ENCODE measurements at regions not wholly inside any gene's neighbourhood (a gene's known extent, or its start where the extent isn't known, plus 50 kb on each side); places are given as distances from the start of the nearest gene placed in this dataset.

DNA sequence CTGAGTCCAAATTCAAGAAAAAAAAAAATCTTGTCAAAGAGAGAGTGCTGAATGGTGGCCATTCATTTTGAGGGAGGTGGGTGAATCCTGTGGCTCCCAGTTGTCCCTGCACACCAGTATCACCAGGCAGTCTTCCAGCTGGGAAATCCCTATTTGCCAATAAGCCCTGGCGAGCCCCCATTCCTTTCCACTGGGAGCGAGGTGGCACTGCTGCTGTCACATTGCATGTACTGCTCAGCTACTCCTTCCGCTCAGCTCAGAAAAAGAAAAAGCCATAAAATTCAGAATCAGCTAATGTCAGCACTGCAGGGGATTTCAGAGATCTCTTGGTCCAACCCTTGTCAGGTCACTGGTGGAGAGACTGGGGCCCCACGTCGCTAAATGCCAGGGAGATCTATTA is 298.5 kb downstream of the OMA1 start:
- H3K4me3 ChIP-seq (replicated peaks; ENCODE audit: low read depth, low read length), result no peak overlapping the region
- DNase-seq (ENCODE audit: extremely low read depth, low read depth), result no peak
- TF ChIP-seq CTCF (IDR thresholded peaks at IDR 0.05; ENCODE audit: low read depth, low read length, missing control alignments), result no peak

GRCh38 chr1:58246549-58246948 is 300.0 kb downstream of the OMA1 start:
- H3K4me3 ChIP-seq (replicated peaks; ENCODE audit: low read depth, low read length), result no peak overlapping the region
- no peak for DNase-seq (ENCODE audit: extremely low read depth, low read depth)

GRCh38 chr1:58244872-58245271 is 301.7 kb downstream of the OMA1 start:
- no peak for TF ChIP-seq CTCF (IDR thresholded peaks at IDR 0.05; ENCODE audit: low read depth, low read length, missing control alignments)
- no peak overlapping the region for H3K4me3 ChIP-seq (replicated peaks; ENCODE audit: low read depth, low read length)
- DNase-seq (ENCODE audit: extremely low read depth, low read depth), result no peak

More at GRCh38 chr1:58246549-58246948, 300.0 kb downstream of the OMA1 start:
- no peak for TF ChIP-seq CTCF (IDR thresholded peaks at IDR 0.05; ENCODE audit: low read depth, low read length, missing control alignments)

DNA sequence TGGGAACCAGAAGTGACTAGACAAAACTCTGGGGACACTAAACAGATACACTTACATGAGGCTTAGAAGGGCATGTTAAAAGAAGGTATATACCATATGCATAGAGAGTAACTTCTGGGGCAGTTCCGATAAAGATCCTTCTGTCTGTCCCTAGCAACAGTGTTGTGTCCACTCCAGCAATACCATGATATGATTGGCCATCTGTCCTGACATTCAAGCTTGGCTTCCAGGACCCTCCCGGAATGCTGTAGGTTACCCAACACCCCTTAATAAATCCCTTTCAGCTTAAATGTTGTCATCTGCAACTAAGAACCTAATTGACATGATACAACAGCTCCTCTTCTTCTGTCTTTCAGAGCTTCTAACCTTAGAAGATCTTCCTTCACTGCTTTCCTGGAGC is 307.7 kb downstream of the OMA1 start:
- no peak for DNase-seq (ENCODE audit: extremely low read depth, low read depth)
- no peak overlapping the region for H3K4me3 ChIP-seq (replicated peaks; ENCODE audit: low read depth, low read length)
- no peak for TF ChIP-seq CTCF (IDR thresholded peaks at IDR 0.05; ENCODE audit: low read depth, low read length, missing control alignments)

DNA sequence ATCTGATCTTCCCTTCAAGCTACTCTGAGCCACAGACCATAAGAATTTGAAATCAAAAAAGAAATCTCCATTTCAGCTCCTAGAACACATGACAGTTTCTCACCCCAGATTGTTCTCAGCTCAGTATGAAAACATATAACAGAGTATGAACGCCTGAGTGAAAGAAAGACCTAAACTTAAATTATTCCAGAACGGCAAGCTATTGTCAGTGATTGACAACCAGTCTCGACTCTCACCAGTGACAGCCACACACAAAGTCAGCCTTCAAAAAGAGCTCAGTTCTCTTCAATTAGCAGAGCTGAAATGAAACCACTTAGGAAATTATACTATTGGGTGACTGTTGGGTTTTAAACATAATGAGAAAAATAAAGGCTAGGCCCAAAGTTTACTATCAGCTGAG is 312.8 kb downstream of the OMA1 start:
- TF ChIP-seq CTCF (IDR thresholded peaks at IDR 0.05; ENCODE audit: low read depth, low read length, missing control alignments), result no peak
- no peak overlapping the region for H3K4me3 ChIP-seq (replicated peaks; ENCODE audit: low read depth, low read length)
- no peak for DNase-seq (ENCODE audit: extremely low read depth, low read depth)

DNA sequence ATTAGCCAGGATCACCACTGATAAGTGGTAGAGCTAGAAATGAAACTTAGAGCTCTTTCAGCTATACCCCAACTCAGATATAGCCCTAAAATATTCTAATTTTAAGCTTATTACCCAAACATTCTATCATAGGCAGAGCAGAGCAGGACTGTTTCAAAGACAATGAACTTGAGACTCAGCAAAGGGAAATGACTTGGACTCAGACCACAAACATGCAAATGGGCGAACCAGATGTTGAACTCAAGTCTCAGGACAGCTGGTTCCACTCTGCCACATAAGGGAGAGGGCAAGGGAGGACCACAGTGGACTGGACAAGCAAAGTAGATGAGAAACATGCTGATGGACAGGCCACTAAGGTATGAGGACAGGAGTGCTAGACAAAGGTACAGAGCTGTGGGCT is 315.3 kb downstream of the OMA1 start:
- DNase-seq (ENCODE audit: extremely low read depth, low read depth), result peak; percentile 26
- no peak overlapping the region for H3K4me3 ChIP-seq (replicated peaks; ENCODE audit: low read depth, low read length)

More for the DNA sequence above, 315.3 kb downstream of the OMA1 start:
- no peak for TF ChIP-seq CTCF (IDR thresholded peaks at IDR 0.05; ENCODE audit: low read depth, low read length, missing control alignments)

All from HFF-Myc (cell line).